Gastroesophageal sphincter (tissue), 4 donors: ENCODE measurements at regions not wholly inside any gene's neighbourhood (a gene's known extent, or its start where the extent isn't known, plus 50 kb on each side); places are given as distances from the start of the nearest gene placed in this dataset.

Experiments
- ATAC-seq: fragments of 150-250 bp; one replicate; pipeline ENCODE4 v1.9.1; 2016; ENCODE audit warnings: mild to moderate bottlenecking, moderate library complexity
- H3K27ac ChIP-seq, 4 donors: fragments of 200-600 bp; sonication (generic) in 3 of 4; 1 replicate in 3 of 4; 2 replicates in 1 of 4; pipeline ENCODE4 v1.5.1; 2016 to 2019
- H3K27me3 ChIP-seq: fragments of 200-600 bp; sonication (generic); one replicate; pipeline ENCODE4 v1.5.1; 2019
- H3K36me3 ChIP-seq, 2 donors: fragments of 200-600 bp; sonication (generic); one replicate each; pipeline ENCODE4 v1.5.1; 2019; ENCODE audit warnings: control low read depth in 1 of 2
- H3K4me1 ChIP-seq, 3 donors: fragments of 200-600 bp; sonication (generic); 1 replicate in 2 of 3; 2 replicates in 1 of 3; pipeline ENCODE4 v1.5.1; 2016 to 2019; ENCODE audit warnings: control low read depth in 2 of 3
- H3K4me3 ChIP-seq, 2 donors: fragments of 200-600 bp; sonication (generic); one replicate each; pipeline ENCODE4 v1.5.1; 2019; ENCODE audit warnings: mild to moderate bottlenecking in 1 of 2, moderate library complexity in 1 of 2
- H3K9me3 ChIP-seq, 3 donors: fragments of 200-600 bp; sonication (generic); one replicate each; pipeline ENCODE4 v1.5.1; 2017 to 2019; ENCODE audit warnings: control low read depth in 2 of 3
- EP300 ChIP-seq: sonication (generic); formaldehyde crosslinking; IDR thresholded peaks from one replicate; pipeline ENCODE4 v1.6.1; 2017; ENCODE audit warnings: antibody characterized with exemption, mild to moderate bottlenecking
- POLR2A ChIP-seq, 2 donors: fragments of 450-650 bp; IDR thresholded peaks; one replicate each; pipeline ENCODE4 v1.6.1; 2017; ENCODE audit warnings: antibody characterized with exemption in 2 of 2, mild to moderate bottlenecking in 2 of 2, moderate library complexity in 1 of 2
- POLR2AphosphoS5 ChIP-seq: sonication (generic); formaldehyde crosslinking; IDR thresholded peaks from one replicate; pipeline ENCODE4 v1.6.1; 2017; ENCODE audit warnings: antibody characterized with exemption
- WGBS, 2 donors: methylation state at CpG; one replicate each; pipeline ENCODE4 v1.1.5; 2018; ENCODE audit warnings: low coverage in 1 of 2; 5-methylcytosine and 5-hydroxymethylcytosine counted together
- TF ChIP-seq, protein P1 (sequence below), 4 experiments: fragments of 200-600 bp in 2 of 4; fragments of 450-650 bp in 2 of 4; sonication (generic) in 1 of 4; IDR thresholded peaks; one replicate each; pipeline ENCODE4 v1.5.1; 2017 to 2019; ENCODE audit warnings: antibody characterized with exemption in 4 of 4, mild to moderate bottlenecking in 2 of 4, moderate library complexity in 2 of 4

DNA sequence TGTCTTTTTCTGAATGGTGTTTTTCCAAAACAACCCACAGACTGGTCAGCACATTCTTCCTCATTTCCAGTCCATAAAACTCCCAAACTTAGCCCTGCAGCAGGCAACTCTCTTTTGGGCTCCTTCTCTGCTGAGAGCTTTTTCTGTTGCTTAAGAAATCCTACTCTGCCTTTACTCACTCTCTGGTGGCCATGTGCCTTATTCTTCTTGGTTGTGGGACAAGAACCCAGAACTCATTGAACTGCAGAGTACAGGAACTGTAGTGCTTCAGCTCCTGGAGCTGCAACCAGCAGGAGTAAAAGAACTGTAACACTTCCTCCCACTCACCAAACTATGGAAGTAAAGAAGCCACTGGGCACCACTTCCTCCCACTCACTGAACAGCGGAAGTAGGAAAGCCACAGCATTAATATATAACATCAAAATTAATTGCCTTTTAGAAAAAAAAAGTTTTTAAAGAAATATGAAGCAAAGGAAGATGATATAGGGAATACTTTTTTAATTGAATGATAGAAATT, 864.1 kb upstream of the PCDH10 start:
- TF ChIP-seq POLR2AphosphoS5 = no peak
- TF ChIP-seq EP300 = no peak
- TF ChIP-seq, protein P1, sequence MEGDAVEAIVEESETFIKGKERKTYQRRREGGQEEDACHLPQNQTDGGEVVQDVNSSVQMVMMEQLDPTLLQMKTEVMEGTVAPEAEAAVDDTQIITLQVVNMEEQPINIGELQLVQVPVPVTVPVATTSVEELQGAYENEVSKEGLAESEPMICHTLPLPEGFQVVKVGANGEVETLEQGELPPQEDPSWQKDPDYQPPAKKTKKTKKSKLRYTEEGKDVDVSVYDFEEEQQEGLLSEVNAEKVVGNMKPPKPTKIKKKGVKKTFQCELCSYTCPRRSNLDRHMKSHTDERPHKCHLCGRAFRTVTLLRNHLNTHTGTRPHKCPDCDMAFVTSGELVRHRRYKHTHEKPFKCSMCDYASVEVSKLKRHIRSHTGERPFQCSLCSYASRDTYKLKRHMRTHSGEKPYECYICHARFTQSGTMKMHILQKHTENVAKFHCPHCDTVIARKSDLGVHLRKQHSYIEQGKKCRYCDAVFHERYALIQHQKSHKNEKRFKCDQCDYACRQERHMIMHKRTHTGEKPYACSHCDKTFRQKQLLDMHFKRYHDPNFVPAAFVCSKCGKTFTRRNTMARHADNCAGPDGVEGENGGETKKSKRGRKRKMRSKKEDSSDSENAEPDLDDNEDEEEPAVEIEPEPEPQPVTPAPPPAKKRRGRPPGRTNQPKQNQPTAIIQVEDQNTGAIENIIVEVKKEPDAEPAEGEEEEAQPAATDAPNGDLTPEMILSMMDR (IDR thresholded peaks at IDR 0.05) = no peak
- no peak for TF ChIP-seq POLR2A (IDR thresholded peaks at IDR 0.05)
- WGBS, 2 donors = 100% methylated on average over 1 of the region's 1 CpG; no CpG with 5 or more reads in 1 of the 2 donors
- no peak for ATAC-seq

DNA sequence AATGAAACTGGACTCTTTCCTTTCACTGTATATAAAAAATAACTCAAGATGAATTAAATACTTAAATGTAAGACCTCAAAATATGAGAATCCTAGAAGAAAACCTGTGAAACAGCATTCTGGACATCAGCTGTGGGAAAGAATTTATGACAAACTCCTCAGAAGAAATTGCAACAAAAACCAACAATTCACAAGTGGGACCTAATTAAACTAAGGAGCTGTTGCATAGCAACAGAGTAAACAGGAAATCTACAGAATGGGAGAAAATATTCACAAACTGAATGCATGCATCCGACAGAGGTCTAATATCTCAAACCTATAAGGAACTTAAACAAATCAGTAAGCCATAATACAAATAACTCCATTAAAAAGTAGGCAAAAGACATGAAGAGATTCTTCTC, 851.7 kb upstream of the PCDH10 start:
- TF ChIP-seq, protein P1 (IDR thresholded peaks at IDR 0.05) = no peak
- TF ChIP-seq POLR2AphosphoS5 (no peak), POLR2A (IDR thresholded peaks at IDR 0.05) (no peak), EP300 (no peak)
- H3K4me3 ChIP-seq = no peak overlapping the region

More for the DNA sequence above, 864.1 kb upstream of the PCDH10 start:
- H3K27ac ChIP-seq = no peak overlapping the region
- H3K9me3 ChIP-seq = no peaks in the 10 kb centered on the region
- no peaks in the 10 kb centered on the region for H3K36me3 ChIP-seq
- H3K4me3 ChIP-seq = no peak overlapping the region
- H3K27me3 ChIP-seq = no peaks in the 10 kb centered on the region
- no peaks in the 10 kb centered on the region for H3K4me1 ChIP-seq

DNA sequence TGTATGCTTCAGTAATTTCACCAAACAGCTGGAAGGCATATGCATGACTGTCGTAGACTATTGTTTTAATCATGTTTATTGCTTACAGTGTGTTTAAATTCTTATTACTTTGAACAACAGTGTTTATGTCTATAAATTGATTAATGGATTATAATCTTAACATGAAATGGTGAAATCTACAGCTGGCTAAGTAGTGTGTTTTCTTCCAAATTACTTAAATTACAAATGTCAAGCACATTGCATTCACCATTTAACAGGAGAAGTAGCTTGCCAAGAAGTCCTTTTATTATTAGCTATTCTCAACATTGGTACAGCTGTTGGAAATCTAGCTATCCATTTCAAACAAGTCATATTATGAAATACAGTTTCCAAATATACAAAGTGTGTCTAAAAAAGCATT, 849.3 kb upstream of the PCDH10 start:
- TF ChIP-seq POLR2A (IDR thresholded peaks at IDR 0.05) = no peak
- no peak for TF ChIP-seq POLR2AphosphoS5
- Histone ChIP-seq H3K36me3 (no peaks in the 10 kb centered on the region), H3K9me3 (no peaks in the 10 kb centered on the region), H3K4me3 (no peak overlapping the region), H3K4me1 (no peaks in the 10 kb centered on the region), H3K27ac (no peak overlapping the region), H3K27me3 (no peaks in the 10 kb centered on the region)
- 60 to 62% methylated on average over 1 of the region's 1 CpG for WGBS, 2 donors
- ATAC-seq = no peak

More for the DNA sequence above, 851.7 kb upstream of the PCDH10 start:
- H3K36me3 ChIP-seq = no peaks in the 10 kb centered on the region
- H3K4me1 ChIP-seq = no peaks in the 10 kb centered on the region
- WGBS, 2 donors = 22 to 38% methylated on average over 1 of the region's 1 CpG
- no peaks in the 10 kb centered on the region for H3K9me3 ChIP-seq
- no peak for ATAC-seq
- H3K27ac ChIP-seq = no peak overlapping the region
- H3K27me3 ChIP-seq = no peaks in the 10 kb centered on the region

DNA sequence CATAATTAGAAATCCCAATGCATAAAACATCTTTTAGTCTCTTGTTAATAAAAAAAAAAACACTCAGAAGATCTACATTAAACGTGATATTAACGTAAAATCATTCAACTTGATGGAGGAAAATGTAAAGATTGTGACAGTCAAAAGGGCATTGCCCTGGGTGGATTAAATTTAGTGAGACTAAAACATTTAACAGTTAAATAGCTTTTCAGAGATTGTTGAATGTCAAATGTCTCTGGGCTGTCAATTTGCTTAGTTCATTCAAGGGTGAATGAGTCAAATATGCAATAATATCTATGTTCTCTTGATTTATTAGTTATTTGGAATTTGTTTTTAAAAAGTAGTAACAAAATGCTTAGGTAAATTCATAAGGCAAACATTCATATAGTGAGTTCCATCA, 836.6 kb upstream of the PCDH10 start:
- 76 to 86% methylated on average over 1 to 2 of the region's 2 CpGs for WGBS, 2 donors
- no peaks in the 10 kb centered on the region for H3K27me3 ChIP-seq

DNA sequence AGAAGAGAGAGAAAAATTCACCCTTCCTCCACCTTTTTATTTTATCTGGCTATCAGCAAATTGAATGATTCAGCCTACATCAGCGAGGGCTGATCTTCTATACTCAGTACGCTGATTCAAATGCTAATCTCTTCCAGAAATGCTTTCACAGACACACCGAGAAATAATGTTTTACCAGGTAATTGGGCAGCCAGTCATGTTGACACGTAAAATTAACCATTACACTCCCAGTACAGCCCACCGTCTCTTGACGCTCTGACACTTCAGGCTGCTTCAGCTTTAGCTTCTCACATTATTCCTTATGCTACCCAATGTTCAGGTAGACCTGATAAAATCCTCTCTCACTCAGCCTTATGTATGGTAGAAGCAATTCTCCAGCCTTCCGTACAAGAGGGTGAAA, 835.2 kb upstream of the PCDH10 start:
- no peaks in the 10 kb centered on the region for H3K4me1 ChIP-seq
- H3K27me3 ChIP-seq = no peaks in the 10 kb centered on the region
- no peak for ATAC-seq
- TF ChIP-seq EP300 (no peak), POLR2A (IDR thresholded peaks at IDR 0.05) (no peak), POLR2AphosphoS5 (no peak)
- TF ChIP-seq, protein P1 (IDR thresholded peaks at IDR 0.05) = no peak
- H3K4me3 ChIP-seq = no peak overlapping the region
- 79 to 90% methylated on average over 5 to 7 of the region's 7 CpGs for WGBS, 2 donors
- H3K27ac ChIP-seq = no peak overlapping the region
- no peaks in the 10 kb centered on the region for H3K36me3 ChIP-seq
- no peaks in the 10 kb centered on the region for H3K9me3 ChIP-seq

More for the DNA sequence above, 836.6 kb upstream of the PCDH10 start:
- H3K36me3 ChIP-seq = no peaks in the 10 kb centered on the region
- H3K27ac ChIP-seq = no peak overlapping the region
- no peak for TF ChIP-seq EP300
- no peaks in the 10 kb centered on the region for H3K4me1 ChIP-seq
- ATAC-seq = no peak
- no peak overlapping the region for H3K4me3 ChIP-seq
- no peaks in the 10 kb centered on the region for H3K9me3 ChIP-seq

DNA sequence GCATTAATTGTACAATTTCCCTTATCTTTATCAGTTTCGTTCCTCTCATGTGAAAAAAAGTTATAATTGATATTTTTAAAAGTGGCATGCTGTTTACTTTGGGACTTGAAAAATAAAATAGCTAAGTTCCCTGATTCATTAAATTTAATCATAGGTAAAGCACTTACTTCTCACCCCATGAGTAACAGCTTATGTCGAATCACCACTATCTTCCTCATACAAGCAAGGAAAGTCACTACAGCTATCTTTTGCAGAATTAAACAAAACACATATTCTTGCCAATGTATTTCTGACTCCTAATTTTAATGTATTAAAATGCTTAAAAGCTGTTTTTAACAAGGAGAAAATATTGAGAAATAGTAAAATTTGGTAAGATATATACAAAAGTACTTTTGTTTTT, 832.4 kb upstream of the PCDH10 start:
- 79 to 94% methylated on average over 2 of the region's 2 CpGs for WGBS, 2 donors
- no peak overlapping the region for H3K27ac ChIP-seq
- ATAC-seq = no peak

More for the DNA sequence above, 832.4 kb upstream of the PCDH10 start:
- Histone ChIP-seq H3K4me3 (no peak overlapping the region), H3K4me1 (no peaks in the 10 kb centered on the region), H3K27me3 (no peaks in the 10 kb centered on the region), H3K36me3 (no peaks in the 10 kb centered on the region), H3K9me3 (no peaks in the 10 kb centered on the region)
- TF ChIP-seq EP300 = no peak
- no peak for TF ChIP-seq POLR2AphosphoS5
- TF ChIP-seq POLR2A (IDR thresholded peaks at IDR 0.05) = no peak
- TF ChIP-seq, protein P1 (IDR thresholded peaks at IDR 0.05) = no peak
